Heart left ventricle (tissue), 13 donors: ENCODE measurements at regions not wholly inside any gene's neighbourhood (a gene's known extent, or its start where the extent isn't known, plus 50 kb on each side); places are given as distances from the start of the nearest gene placed in this dataset.

Source experiments
- CTCF ChIP-seq, 12 donors: fragments of 200-600 bp; sonication (generic) in 4 of 12; IDR thresholded peaks; one replicate each; pipeline versions ENCODE4 v1.5.0 to v1.8.0; 2018 to 2022; ENCODE audit warnings: antibody characterized with exemption in 12 of 12, mild to moderate bottlenecking in 5 of 12
- POLR2A ChIP-seq, 2 donors: fragments of 450-650 bp; IDR thresholded peaks; one replicate each; pipeline ENCODE4 v1.6.1; 2017; ENCODE audit warnings: antibody characterized with exemption in 2 of 2, mild to moderate bottlenecking in 2 of 2, moderate library complexity in 2 of 2
- donor health status: ischemic (EF 13 %, LVEDD 7.1; RV severe dilation, severe dysfunction).
- donor health status: DM: no; HTN: yes; CAD: no.
- donor health status: DM: no; HTN: no; CAD: no.
- donor health status: ischemic (EF 25% LVEDD 6.9; RV normal size, moderate dysfunction).
- donor health status: ischemic (EF 25% LVEDD 5.7; RV mildly dilated, moderate dysfunction).
- donor health status: ischemic (EF 35%, LVEDD 5.7; RV mildly dilated, moderate dysfunction).
- donor health status: nonischemic (EF 11% LVEDD 7.7; RV severe dilation, severe dysfunction).
- donor health status: DM: yes; HTN: yes; CAD: no.
- donor health status: PGD.
- donor health status: ischemic (EF 29% LVEDD 5.4; RV normal size, mild dysfunction).
- donor health status: nonischemic (EF 23%, LVEDD 6.1; RV moderate dilation, normal function).

- TF ChIP-seq CTCF (IDR thresholded peaks at IDR 0.05) (no peak), POLR2A (IDR thresholded peaks at IDR 0.05) (no peak)
These were observed 104.3 kb upstream of the SPATA31D4 start for GRCh38 chr9:81823672-81824554.
